ENCODE measurements at regions not wholly inside any gene's neighbourhood (a gene's known extent, or its start where the extent isn't known, plus 50 kb on each side); places are given as distances from the start of the nearest gene placed in this dataset.
A peak's percentile ranks its signal among the peaks of the same experiment; 100 is the strongest.
"Not testable (repeated sequence)": the region's sequence is repeated elsewhere in the genome, so short reads cannot be mapped to it uniquely, and the experiment has no call there.

DNA sequence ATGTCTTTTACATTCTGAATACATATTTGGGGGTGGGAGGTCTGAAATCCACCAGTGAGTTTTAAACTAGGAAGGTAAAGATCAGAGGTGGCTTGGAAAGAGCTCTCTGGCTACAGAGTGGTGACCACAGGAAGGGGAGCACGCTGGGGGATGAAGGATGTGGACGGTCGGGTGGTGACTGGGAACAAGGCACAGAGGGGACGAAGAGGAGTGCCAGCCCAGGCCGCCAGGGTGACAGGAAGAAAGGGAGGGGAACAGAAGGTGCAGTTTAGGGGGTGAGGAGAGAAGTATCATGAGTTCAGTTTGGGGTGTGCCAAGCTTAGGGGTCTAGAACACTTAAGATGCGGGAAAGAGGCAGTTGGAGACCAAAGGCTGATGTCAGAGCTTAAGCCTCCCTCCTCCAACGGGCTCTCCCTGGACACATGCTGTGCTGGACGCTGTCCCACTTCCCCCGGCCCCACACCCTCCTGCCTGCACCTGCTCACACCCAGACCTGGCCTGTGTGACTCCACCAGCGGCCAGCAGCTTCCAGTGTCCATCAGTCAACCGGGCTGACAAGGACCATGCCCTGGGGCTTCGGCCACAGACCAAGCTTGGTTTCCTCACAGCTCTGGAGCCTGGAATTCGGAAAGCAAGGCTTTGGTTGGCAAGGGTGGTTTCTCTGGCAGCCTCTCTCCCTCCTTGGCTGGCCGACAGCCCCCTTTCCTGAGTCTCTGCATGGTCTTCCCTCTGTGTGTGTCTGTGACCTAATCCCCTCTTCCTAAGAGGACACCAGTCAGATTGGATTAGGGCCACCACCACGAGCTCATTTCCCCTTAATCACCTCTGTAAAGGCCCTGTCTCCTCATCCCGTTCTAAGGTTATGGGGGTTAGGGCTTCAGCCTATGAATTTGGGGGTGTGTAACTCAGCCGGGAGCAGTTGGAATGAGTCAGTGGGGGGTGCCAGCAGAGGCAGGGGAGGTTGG, 120.4 kb upstream of the IQSEC1 start:
- ATAC-seq: no peak

DNA sequence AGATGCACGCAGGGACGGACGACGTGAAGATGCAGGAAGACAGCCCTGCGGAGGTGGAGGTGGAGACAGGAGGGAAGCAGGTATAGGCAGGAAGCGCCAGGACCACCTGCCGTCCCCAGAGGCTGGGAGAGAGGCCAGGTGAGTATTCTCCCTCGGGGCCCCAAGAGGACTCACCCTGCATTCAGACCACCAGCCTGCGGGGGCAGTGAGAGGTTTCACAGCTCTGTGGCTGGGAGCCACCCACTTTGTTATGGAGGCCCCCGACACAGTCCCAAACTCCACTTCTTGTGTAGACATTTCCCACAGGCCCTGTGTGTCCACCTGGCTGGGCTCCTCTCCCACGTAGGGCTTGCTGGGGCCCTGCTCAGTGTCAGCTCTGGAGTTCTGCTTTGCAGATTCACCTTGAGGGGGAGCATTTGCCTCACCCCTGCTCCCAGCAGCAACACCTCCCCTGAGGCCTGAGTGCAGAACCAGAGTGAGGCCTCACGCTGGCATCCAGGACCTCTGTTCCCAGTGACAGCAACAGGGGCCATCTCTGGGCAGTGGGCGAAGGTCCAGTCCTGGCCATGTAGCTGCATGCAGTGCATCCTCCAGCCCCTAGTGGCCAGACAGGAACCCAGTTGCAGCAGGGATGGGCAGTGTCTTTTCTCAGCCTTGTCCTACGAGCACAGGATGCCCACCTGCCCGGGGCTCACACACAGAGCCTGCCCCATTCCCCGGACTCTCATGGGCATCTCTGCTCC, 119.4 kb upstream of the IQSEC1 start:
- no peak for ATAC-seq

DNA sequence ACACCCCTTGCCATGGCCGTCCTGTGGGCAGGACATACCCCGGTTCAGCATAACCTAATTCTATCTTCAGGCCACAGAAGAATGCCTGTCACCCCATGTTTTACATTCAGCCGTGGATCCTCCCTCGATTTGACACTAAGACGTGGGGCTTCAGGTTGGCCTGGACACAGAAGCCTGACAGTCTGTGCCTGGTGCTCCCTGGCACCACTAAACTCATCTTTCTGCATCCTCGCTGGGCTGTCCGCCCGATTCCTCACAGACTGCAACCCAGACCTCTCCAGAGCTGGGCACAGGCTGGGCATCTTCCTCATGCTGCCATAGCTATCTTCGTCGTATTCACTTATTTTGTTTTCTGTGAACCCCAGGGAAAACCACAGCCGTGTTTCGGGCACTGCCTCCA, 117.8 kb upstream of the IQSEC1 start:
- ATAC-seq: no peak

DNA sequence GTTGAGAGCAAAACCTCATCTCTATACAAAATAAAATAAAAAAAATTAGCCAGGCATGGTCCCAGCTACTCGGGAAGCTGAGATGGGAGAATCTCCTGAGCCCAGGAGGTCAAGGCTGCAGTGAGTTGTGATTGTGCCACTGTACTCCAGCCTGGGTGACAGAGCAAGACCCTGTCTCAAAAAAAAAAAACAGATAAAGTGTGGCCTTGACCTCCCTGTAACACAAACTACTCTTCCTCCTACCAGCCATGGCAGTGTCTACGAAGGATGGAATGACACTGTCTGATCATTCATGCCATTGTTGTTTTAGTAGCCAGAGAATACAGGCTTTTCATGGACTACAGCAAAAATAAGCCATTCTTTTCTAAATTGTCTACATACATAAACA, 117.1 kb upstream of the IQSEC1 start:
- no peak for ATAC-seq

DNA sequence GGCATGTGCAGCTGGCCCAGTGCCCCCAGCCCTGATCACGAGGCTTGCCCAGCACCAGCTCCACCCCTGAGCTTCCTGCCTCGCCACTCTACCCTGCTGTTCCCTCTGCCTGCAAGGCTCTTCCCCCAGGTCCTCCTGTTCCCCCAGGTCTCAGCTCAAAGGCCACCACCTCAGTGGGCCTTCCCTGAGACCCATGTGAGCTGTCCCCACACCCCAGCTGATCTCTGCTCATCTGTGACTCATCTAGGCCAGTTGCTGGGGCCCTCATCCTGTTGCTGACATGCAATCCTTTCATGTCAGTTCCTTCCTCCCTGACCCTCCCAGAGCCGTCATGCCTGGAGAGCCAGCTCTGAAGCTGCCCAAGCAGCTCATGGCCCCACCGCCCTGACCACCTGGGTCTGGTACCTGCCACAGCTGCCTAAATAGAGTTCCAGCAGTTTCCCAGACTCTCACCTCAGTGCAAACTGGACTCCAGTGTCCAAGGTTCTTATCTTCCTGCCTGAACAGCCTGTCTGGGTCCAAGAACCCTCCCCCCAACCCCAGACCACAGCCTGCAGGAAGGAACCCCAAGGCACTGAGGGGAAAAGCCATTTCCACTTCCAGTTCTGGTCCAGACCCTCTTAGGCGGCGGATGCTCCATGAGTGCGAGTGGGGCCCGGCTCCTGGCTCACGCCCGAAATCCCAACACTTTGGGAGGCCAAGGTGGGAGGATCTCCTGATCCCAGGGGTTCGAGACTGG, 116.6 kb upstream of the IQSEC1 start:
- peak; percentile 71 for ATAC-seq

DNA sequence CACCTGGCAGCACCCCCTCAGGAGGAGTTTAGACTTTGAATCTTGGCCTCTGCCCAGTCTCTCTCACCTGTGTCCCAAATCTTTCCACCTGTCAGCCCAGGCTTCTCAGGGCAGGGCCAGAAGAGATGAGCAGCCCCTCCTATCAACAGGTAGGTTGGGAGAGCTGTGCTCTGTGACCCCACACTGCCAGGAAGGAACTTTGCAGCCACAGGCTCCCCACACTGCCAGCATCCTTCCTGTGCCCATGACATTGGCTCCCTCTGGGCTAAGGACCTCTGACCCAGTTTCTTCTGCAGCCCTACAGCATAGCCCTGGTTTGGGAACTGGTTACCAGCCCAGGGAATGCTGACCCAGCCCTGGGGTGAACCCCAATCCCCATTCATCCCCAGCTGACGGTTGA, 115.7 kb upstream of the IQSEC1 start:
- no peak for ATAC-seq

DNA sequence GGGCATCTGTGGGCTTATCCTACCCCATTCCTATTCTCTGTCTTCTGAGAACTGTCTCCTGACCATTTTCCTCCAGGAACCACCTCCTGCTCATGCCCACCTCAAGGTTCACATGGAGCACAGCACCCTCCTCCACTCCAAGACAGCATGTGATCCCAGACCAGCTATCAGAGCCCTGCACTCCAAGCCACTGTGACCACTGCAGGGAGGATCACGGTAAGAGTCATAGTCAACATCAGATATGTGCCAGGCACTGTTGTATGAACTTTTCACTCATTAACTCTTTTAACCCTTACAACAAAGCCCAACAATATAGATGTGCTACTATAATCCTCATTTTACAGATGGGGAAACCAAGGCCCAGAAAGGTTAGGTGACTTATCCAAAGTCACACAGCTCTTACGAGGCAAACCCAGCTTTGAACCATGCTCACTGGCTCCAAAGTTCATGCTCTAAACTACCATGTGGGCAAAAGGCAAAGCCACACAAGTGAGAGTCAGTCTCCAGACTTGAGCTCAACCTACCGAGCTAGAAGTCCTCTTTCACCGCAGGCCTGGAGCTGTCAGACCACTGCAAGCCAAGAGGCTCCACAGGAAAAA, 115.1 kb upstream of the IQSEC1 start:
- ATAC-seq: no peak

DNA sequence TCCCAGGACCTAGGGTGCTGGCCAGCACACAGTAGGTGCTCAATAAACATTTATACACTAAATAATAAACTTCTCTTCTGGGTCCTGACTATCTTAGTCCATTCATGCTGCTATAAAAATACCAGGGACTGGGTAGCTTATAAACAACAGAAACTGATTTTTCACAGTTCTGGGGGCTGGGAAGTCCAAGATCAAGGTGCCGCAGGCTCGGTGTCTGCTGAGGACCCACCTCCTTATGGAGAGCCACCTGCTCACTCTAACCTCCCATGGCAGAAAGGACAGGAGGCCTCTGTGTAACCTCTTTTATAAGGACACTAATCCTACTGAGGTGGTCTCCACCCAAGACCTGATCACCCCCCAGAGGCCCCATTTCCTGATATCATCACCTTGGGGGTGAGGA, 114.4 kb upstream of the IQSEC1 start:
- ATAC-seq: no peak

DNA sequence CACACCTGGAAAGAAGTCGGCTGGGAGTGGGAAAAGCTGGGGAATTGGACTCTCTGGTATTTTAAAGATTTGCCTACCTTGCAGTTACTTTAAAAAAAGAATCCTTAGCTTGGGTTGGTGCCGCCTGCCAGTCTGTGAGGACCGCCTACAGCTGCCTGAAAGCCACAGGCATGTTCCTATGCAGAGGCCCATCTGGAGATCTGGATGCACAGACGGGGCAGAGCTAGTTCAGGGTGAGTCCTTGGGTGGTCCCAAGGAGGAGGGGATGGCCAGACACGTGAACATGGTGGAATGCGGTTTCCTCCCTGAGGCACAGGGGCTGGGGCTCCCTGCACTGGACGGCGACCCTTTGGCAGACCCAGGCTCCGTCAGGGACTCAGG, 113.2 kb upstream of the IQSEC1 start:
- no peak for ATAC-seq

DNA sequence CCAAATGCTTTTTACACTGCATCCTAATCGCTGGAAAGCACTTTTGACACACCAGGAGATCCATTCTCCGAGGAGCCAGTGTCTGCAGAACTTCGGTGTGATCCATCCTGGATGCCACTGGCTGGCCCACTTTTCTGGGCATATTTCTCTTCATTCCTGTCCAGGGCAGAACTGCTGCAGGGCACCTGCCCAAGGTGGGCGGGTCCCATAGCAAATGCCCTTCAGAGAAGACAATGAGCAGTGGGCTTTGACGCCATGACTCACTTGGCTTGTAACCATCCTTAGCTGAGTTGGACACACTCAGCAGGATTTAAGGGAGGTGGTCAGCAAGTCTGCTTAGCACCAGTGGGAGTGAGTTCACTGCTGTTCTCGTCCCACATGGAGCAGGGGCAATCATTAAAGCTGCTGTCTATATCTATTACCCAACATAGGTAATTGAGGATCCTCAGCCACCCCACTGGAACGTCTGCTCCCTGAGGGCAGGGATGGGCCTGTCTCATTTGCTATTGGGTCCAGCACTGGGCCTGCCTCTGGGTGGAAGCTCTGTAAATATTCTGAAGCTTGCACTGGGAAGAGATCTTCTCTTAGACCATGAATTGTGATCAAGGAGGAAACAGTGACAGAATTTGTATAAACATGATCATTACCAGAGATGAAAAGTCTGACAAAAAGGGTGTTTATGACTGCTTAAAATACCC, 112.7 kb upstream of the IQSEC1 start:
- no peak for ATAC-seq

DNA sequence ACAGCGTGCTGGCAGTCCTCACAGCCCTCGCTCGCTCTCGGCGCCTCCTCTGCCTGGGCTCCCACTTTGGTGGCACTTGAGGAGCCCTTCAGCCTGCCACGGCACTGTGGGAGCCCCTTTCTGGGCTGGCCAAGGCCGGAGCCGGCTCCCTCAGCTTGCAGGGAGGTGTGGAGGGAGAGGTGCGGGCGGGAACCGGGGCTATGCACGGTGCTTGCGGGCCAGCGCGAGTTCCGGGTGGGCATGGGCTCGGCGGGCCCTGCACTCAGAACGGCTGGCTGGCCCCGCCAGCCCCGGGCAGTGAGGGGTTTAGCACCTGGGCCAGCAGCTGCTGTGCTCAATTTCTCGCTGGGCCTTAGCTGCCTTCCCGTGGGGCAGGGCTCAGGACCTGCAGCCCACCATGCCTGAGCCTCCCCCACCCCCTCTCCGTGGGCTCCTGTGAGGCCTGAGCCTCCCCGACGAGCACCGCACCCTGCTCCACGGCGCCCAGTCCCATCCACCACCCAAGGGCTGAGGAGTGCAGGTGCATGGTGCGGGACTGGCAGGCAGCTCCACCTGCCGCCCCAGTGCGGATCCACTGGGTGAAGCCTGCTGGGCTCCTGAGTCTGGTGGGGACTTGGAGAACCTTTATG, 106.5 kb upstream of the IQSEC1 start:
- ATAC-seq: not testable (repeated sequence)

DNA sequence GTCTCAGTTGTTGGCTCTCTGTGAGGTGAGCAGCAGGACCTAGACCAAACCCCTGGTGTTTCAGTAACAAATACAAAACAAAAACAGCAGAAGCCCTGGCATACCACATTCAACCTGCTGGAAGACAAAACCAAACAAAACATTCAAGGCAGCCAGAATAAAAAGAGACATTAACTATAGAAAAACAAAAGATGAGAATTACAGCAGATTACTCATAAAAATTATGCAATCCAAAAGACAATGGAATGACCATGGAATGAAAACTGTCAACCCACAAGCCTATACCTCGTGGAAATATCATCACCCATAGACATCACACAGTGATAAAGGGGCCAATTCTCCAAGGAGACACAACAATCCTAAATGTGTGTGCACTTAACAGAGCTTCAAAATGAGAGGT, 106.0 kb upstream of the IQSEC1 start:
- no peak for ATAC-seq

DNA sequence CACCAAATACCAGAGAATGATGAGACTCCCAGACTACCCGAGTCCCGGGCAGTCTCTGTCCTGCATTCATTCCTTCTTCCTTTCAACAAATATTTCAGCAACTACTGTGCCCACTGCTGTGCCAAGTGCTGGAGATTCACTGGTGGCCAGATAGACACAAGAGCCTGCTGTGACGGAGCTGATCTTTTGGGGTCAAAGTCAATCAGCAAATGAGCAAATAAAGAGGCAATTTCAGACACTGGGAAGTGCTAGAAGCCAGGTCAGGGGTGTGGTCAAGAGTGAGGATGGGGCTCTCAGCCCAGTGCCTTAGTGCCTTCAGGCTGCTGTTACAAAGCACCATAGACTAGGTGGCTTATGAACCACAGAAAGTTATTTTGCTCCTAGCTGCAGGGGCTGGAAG, 104.9 kb upstream of the IQSEC1 start:
- no peak for ATAC-seq

DNA sequence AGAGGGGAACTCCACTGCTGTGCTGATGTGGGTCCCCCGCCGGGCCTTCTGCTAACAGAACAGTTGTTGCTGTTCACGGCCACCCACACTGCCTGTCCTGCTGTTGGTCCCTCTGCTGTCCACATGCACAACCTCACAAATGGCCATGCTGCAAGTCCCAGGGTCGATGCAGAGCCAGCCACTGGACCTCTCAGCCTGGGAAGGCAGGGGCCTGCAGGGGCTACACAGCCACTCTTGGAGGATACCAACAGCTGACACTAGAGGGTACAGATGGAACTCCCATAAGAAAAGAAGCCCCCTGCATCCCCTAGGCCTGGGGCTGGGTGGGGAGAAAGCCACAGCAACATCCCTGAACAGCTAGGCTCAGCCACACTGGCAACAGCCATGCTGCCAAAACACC, 104.4 kb upstream of the IQSEC1 start:
- no peak for ATAC-seq

DNA sequence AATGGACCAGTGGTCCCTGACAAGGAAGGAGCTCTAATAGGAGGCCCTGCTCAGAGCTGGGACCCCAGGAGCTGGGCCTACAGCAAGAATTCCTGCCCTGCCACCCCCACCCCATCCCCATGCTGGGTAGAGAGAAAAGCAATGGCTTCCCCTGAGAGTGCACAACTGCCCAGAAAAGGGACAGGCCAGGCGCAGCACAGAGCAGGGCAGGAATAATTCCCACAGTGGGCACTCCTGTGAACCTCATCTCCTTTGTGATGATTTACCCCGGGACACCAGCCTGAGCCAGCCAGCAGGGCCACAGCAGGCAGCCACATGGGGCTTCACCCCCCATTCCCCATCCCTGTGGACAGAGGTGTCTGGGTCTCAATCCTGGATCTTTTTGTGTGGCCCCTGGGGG, 104.0 kb upstream of the IQSEC1 start:
- no peak for ATAC-seq

DNA sequence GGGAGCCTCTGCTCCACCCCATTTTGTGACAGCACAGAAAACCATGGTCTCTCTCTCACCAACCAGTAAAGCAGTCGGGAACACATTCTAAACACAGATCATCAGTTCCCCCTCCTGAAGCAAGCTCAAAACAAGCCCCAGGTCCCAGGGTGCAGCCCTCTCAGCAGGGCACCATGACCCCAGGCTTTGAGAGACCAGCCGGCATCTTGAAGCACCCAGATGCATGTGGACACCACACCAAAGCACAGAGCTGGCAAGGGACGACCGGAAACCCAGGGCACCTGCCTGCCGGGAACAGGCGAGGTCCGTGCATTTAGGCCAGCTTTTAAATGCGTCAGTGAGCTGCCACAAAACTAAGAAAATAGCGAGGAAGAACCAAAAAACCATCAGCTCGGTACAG, 103.2 kb upstream of the IQSEC1 start:
- no peak for ATAC-seq

DNA sequence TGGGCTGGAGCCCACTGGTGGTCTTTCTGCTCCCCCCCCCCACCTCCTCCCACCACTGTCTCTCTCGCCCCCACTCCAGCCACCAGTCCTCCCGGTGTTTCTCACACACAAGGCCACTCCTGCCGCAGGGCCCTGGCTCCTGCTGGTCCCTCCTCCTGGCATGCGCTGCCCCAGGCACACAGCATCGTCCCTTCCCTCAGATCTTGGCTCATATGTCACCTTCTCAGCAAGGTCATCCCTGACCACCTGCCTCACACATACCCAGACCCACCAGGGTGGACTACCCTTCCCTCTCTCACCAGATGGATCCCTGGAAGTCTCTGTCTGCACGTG, 101.5 kb upstream of the IQSEC1 start:
- ATAC-seq: no peak

DNA sequence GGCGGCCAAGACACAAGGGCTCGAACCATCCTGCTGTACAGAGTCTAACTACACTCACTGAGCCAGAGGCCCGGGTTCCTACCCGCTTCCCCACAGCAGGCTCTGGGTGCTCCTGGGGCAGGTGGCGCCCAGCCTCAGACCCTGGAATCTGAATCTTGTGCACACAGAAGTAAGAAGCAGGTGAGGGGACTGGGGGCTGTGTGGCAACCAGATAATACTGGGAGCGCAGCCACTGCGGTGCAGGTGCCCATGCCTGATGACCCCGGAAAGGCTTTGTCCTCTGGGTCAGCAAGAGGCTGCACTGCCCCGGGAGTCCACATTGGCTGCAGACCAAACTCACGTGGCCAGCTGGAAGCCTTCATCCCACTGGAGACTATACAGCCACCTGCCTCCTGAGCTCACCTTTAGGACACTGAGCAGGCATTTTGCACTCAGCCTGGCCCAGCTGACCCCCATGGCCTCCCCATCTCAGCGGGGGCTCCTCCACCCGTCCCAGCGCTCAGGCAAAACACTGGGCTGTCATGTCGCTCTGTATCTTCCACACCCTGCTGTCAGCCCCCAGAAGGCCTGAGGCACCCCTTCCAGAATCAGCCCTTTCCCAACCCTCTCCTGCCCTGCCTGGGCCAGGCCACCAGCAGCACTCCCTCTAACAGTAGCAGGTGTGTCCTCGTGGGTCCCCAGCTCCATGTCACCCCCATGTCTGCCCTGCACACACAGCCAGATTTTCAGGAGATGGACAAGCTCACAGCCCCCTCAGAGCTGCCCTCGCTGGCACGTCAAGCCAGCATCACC, 101.0 kb upstream of the IQSEC1 start:
- ATAC-seq: no peak

DNA sequence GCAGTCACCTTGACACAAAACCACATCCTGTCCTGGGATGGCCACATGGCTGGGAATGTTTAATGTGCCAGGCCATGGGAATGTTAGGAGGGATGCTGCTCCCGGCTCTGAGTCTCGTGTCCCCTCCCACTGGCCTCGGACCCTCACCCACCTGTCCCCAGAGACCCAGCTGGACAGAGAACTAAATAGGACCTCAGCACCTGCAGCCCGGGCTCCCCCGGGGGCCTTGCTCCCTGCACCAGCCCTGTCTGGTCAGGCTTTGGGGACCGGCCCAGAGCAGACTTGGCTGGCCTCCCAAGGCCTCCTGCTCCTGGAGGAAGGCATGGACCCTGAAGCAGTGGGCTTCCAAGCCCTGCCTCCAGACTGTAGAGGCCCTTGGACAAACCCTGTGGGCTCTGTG, 100.0 kb upstream of the IQSEC1 start:
- ATAC-seq: no peak

DNA sequence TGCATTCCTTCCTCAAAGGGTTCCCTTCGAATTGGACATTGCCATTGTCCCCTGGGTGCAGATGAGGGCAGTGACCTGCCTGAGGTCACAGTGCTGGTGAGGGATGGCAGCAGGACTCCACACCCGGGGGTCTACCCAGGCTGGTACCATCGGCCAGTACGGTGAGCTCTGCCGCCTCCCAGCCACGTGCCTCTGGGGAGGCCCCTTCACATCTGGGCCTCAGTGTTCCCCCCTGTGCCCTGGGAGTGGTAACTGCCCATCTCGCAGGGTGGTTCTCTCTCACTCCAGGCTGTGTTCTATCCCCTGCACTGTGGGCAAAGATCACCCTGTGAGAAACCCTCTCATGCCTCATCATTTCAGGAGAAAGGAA, 99.4 kb upstream of the IQSEC1 start:
- ATAC-seq: no peak
